ENCODE measurements at regions not wholly inside any gene's neighbourhood (a gene's known extent, or its start where the extent isn't known, plus 50 kb on each side); places are given as distances from the start of the nearest gene placed in this dataset.

DNA sequence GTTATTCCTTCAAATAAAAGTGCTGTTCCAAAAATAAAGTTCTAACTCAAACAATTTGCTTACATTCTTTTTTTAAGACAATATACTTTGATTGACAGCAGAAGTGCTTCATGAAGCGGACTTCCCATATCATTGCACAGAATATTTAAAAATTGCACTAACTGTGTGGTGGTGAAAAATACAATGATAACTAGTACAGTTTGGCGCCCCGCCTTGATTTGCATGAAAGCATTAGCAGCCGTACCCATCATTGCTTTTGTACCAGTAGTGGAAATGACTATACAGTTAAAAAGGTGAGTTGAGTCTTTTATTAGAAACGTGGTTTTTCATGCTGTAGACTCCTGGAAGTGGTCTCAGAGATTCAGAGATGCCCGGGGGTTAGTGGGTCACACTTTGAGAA lies 69.5 kb upstream of the MAP3K1 start:
- TF ChIP-seq, protein P1, sequence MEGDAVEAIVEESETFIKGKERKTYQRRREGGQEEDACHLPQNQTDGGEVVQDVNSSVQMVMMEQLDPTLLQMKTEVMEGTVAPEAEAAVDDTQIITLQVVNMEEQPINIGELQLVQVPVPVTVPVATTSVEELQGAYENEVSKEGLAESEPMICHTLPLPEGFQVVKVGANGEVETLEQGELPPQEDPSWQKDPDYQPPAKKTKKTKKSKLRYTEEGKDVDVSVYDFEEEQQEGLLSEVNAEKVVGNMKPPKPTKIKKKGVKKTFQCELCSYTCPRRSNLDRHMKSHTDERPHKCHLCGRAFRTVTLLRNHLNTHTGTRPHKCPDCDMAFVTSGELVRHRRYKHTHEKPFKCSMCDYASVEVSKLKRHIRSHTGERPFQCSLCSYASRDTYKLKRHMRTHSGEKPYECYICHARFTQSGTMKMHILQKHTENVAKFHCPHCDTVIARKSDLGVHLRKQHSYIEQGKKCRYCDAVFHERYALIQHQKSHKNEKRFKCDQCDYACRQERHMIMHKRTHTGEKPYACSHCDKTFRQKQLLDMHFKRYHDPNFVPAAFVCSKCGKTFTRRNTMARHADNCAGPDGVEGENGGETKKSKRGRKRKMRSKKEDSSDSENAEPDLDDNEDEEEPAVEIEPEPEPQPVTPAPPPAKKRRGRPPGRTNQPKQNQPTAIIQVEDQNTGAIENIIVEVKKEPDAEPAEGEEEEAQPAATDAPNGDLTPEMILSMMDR (IDR thresholded peaks at IDR 0.05) = no peak
- TF ChIP-seq EP300 (IDR thresholded peaks at IDR 0.05) = no peak

Measured in upper lobe of left lung (tissue), 4 donors.